A673 (cell line): ENCODE measurements at regions not wholly inside any gene's neighbourhood (a gene's known extent, or its start where the extent isn't known, plus 50 kb on each side); places are given as distances from the start of the nearest gene placed in this dataset.

Experiments used
- EZH2 ChIP-seq: fragments of 200-600 bp; sonication (generic); IDR thresholded peaks from 2 replicates; pipeline ENCODE4 v1.6.1; 2017; ENCODE audit warnings: borderline replicate concordance, low read depth, mild to moderate bottlenecking, mixed read lengths, antibody characterized with exemption, low read length; ENCODE audit not compliant: poor library complexity, severe bottlenecking
- TF ChIP-seq, protein P1 (sequence below): fragments of 300-800, 200-600 bp; sonication (generic); conservative IDR thresholded peaks from 2 replicates; pipeline ENCODE4 v1.5.1; 2017; ENCODE audit warnings: low read depth, mild to moderate bottlenecking, antibody characterized with exemption, low read length, moderate library complexity, mixed read lengths

DNA sequence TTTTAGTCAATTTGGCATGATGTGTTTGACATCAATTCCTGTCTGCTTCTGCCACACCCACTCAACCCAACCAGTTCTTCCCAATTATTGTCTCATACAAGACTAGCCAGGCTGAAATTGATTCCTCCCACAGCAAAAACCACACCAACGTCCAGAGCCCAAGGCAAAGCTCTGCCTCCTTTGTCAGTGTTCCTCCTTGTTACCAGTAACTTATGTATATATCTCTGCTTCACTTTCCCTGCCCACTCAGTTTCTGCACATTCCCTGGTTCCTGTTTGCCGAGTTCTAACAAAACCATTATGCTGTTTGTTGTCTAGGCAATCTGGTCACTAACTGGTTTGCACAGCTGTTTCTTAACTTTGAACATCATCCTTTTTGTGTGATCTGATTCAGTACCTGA, 547.9 kb upstream of the PTCHD4 start:
- TF ChIP-seq EZH2 = no peak
- TF ChIP-seq, protein P1, sequence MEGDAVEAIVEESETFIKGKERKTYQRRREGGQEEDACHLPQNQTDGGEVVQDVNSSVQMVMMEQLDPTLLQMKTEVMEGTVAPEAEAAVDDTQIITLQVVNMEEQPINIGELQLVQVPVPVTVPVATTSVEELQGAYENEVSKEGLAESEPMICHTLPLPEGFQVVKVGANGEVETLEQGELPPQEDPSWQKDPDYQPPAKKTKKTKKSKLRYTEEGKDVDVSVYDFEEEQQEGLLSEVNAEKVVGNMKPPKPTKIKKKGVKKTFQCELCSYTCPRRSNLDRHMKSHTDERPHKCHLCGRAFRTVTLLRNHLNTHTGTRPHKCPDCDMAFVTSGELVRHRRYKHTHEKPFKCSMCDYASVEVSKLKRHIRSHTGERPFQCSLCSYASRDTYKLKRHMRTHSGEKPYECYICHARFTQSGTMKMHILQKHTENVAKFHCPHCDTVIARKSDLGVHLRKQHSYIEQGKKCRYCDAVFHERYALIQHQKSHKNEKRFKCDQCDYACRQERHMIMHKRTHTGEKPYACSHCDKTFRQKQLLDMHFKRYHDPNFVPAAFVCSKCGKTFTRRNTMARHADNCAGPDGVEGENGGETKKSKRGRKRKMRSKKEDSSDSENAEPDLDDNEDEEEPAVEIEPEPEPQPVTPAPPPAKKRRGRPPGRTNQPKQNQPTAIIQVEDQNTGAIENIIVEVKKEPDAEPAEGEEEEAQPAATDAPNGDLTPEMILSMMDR = no peak
